GM12891 (cell line): ENCODE measurements at regions not wholly inside any gene's neighbourhood (a gene's known extent, or its start where the extent isn't known, plus 50 kb on each side); places are given as distances from the start of the nearest gene placed in this dataset.

ENCODE experiments used
- PAX5 ChIP-seq: IDR thresholded peaks from 2 replicates; pipeline ENCODE4 v1.6.1; 2011; ENCODE audit warnings: low read length, moderate library complexity, mild to moderate bottlenecking; ENCODE audit not compliant: insufficient read depth, severe bottlenecking
- POLR2A ChIP-seq: IDR thresholded peaks from 2 replicates; pipeline ENCODE4 v1.6.1; 2011; ENCODE audit warnings: low read depth, low read length, control low read depth
- POLR2AphosphoS5 ChIP-seq: IDR thresholded peaks from 2 replicates; pipeline ENCODE4 v1.6.1; 2011; ENCODE audit warnings: low read depth, low read length, control low read depth
- POU2F2 ChIP-seq: IDR thresholded peaks from 2 replicates; pipeline ENCODE4 v1.6.1; 2011; ENCODE audit warnings: low read depth, mild to moderate bottlenecking, control low read depth, low read length, moderate library complexity
- SPI1 ChIP-seq: IDR thresholded peaks from 2 replicates; pipeline ENCODE4 v1.6.1; 2011; ENCODE audit warnings: low read depth, low read length, control low read depth
- TAF1 ChIP-seq: IDR thresholded peaks from 2 replicates; pipeline ENCODE4 v1.6.1; 2011; ENCODE audit warnings: low read depth, low read length, control low read depth

DNA sequence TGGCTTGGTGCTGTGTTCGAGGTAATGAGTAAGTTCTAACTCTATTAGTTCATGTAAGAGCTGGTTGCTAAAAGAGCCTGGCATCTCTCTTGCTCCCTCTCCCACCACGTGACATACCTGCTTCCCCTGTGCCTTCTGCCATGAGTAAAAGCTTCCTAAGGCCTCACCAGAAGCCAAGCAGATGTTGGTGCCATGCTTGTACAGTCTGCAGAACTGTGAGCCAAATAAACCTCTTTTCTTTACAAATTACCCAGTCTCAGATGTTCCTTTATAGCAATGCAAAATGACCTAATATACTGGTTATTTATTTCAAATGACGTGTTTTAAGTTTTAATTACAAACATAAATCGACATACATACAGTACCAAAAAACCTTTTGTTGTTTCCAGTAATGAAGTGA lies 101.7 kb upstream of the DNAJC1 start:
- no peak for TF ChIP-seq POLR2A
- no peak for TF ChIP-seq PAX5
- no peak for TF ChIP-seq TAF1
- TF ChIP-seq POLR2AphosphoS5: no peak
- TF ChIP-seq POU2F2: no peak
- TF ChIP-seq SPI1: no peak
